K562 (cell line): ENCODE measurements at regions not wholly inside any gene's neighbourhood (a gene's known extent, or its start where the extent isn't known, plus 50 kb on each side); places are given as distances from the start of the nearest gene placed in this dataset.

Experiments used
- BCLAF1 ChIP-seq, 2 experiments: fragments of 450-650 bp in 1 of 2; IDR thresholded peaks; 2 replicates each; pipeline ENCODE4 v1.6.1; 2011 to 2017; ENCODE audit warnings: low read depth in 2 of 2, antibody characterized with exemption in 1 of 2, borderline replicate concordance in 1 of 2, low read length in 1 of 2, mild to moderate bottlenecking in 1 of 2, mixed read lengths in 1 of 2; ENCODE audit not compliant: control insufficient read depth in 1 of 2
- CBX1 ChIP-seq: sonication (generic); IDR thresholded peaks from 2 replicates; pipeline ENCODE4 v1.6.1; 2016; ENCODE audit warnings: antibody characterized with exemption, low read depth, mild to moderate bottlenecking
- CGGBP1 ChIP-seq: fragments of 250-450 bp; sonication (Bioruptor Pico); IDR thresholded peaks from 2 replicates; pipeline ENCODE4 v1.9.0; 2021; ENCODE audit warnings: mild to moderate bottlenecking
- EHMT2 ChIP-seq: fragments of 450-650 bp; IDR thresholded peaks from 2 replicates; pipeline ENCODE4 v1.6.1; 2018; ENCODE audit warnings: antibody characterized with exemption
- MAZ ChIP-seq, 2 experiments: fragments of 450-650 bp in 1 of 2; sonication (generic) in 1 of 2; formaldehyde crosslinking; IDR thresholded peaks in 1 of 2; conservative IDR thresholded peaks in 1 of 2; 2 replicates each; pipeline versions ENCODE4 v1.4.0 to v1.5.0; 2020; ENCODE audit warnings: mild to moderate bottlenecking in 1 of 2, missing genetic modification reagents in 1 of 2
- NR1H2 ChIP-seq: sonication (generic); formaldehyde crosslinking; IDR thresholded peaks from 2 replicates; pipeline ENCODE4 v1.4.0; 2020; ENCODE audit warnings: mild to moderate bottlenecking, missing genetic modification reagents
- POLR2H ChIP-seq: IDR thresholded peaks from 2 replicates; pipeline ENCODE4 v1.6.1; 2016; ENCODE audit warnings: missing genetic modification characterization, low read depth, mild to moderate bottlenecking, control low read depth, missing compliant biosample characterization, moderate library complexity
- SNAPC5 ChIP-seq: fragments of 250-450 bp; sonication (Bioruptor Pico); IDR thresholded peaks from 2 replicates; pipeline ENCODE4 v1.8.0; 2021; ENCODE audit warnings: moderate library complexity, mild to moderate bottlenecking, inconsistent platforms
- ZNF395 ChIP-seq: fragments of 200-800 bp; sonication (Bioruptor generic); IDR thresholded peaks from 2 replicates; pipeline ENCODE4 v1.6.1; 2017; ENCODE audit warnings: missing genetic modification characterization, missing compliant biosample characterization
- TF ChIP-seq, protein P1 (sequence below), 2 experiments: fragments of 200-800 bp in 1 of 2; sonication (Bioruptor generic) in 1 of 2; sonication (generic) in 1 of 2; formaldehyde crosslinking in 1 of 2; IDR thresholded peaks in 1 of 2; conservative IDR thresholded peaks in 1 of 2; 2 replicates each; pipeline versions ENCODE4 v1.5.0 to v1.6.1; 2016 to 2020; ENCODE audit warnings: missing compliant biosample characterization in 1 of 2, missing genetic modification characterization in 1 of 2, missing genetic modification reagents in 1 of 2
- TF ChIP-seq, protein P2 (sequence below), 2 experiments: fragments of 150-350 bp in 1 of 2; IDR thresholded peaks; 2 replicates each; pipeline ENCODE4 v1.6.1; 2012 to 2016; ENCODE audit warnings: low read depth in 2 of 2, low read length in 2 of 2, mild to moderate bottlenecking in 1 of 2, moderate library complexity in 1 of 2

- TF ChIP-seq, protein P1, sequence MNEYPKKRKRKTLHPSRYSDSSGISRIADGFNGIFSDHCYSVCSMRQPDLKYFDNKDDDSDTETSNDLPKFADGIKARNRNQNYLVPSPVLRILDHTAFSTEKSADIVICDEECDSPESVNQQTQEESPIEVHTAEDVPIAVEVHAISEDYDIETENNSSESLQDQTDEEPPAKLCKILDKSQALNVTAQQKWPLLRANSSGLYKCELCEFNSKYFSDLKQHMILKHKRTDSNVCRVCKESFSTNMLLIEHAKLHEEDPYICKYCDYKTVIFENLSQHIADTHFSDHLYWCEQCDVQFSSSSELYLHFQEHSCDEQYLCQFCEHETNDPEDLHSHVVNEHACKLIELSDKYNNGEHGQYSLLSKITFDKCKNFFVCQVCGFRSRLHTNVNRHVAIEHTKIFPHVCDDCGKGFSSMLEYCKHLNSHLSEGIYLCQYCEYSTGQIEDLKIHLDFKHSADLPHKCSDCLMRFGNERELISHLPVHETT (CRISPR knock-in tag; conservative IDR thresholded peaks at IDR 0.05 in 1 of 2, IDR thresholded peaks at IDR 0.05 in 1 of 2) = no peak
- TF ChIP-seq EHMT2 (no peak), NR1H2 (no peak), CGGBP1 (no peak), BCLAF1 (IDR thresholded peaks at IDR 0.05; ENCODE audit: borderline replicate concordance in 1 of 2, control insufficient read depth in 1 of 2, low read depth in 2 of 2, low read length in 1 of 2) (no peak), SNAPC5 (no peak), MAZ (CRISPR knock-in tag; conservative IDR thresholded peaks at IDR 0.05 in 1 of 2, IDR thresholded peaks at IDR 0.05 in 1 of 2) (no peak), POLR2H (tag) (no peak), ZNF395 (CRISPR knock-in tag) (peak; percentile 63; the same call in 1 of the 2 replicates), CBX1 (no peak)
- TF ChIP-seq, protein P2, sequence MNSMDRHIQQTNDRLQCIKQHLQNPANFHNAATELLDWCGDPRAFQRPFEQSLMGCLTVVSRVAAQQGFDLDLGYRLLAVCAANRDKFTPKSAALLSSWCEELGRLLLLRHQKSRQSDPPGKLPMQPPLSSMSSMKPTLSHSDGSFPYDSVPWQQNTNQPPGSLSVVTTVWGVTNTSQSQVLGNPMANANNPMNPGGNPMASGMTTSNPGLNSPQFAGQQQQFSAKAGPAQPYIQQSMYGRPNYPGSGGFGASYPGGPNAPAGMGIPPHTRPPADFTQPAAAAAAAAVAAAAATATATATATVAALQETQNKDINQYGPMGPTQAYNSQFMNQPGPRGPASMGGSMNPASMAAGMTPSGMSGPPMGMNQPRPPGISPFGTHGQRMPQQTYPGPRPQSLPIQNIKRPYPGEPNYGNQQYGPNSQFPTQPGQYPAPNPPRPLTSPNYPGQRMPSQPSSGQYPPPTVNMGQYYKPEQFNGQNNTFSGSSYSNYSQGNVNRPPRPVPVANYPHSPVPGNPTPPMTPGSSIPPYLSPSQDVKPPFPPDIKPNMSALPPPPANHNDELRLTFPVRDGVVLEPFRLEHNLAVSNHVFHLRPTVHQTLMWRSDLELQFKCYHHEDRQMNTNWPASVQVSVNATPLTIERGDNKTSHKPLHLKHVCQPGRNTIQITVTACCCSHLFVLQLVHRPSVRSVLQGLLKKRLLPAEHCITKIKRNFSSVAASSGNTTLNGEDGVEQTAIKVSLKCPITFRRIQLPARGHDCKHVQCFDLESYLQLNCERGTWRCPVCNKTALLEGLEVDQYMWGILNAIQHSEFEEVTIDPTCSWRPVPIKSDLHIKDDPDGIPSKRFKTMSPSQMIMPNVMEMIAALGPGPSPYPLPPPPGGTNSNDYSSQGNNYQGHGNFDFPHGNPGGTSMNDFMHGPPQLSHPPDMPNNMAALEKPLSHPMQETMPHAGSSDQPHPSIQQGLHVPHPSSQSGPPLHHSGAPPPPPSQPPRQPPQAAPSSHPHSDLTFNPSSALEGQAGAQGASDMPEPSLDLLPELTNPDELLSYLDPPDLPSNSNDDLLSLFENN (IDR thresholded peaks at IDR 0.05; ENCODE audit: low read depth in 2 of 2, low read length in 2 of 2) = no peak
Measured at GRCh38 chr2:126317790-126318431, 338.0 kb upstream of the GYPC start (continued).
